Bone marrow (tissue), 2 donors: ENCODE measurements at regions not wholly inside any gene's neighbourhood (a gene's known extent, or its start where the extent isn't known, plus 50 kb on each side); places are given as distances from the start of the nearest gene placed in this dataset.

ENCODE experiments used
- DNase-seq, 2 donors: peaks; one replicate each; lab custom pipeline; 2025; lab: John Stamatoyannopoulos, UW

DNA sequence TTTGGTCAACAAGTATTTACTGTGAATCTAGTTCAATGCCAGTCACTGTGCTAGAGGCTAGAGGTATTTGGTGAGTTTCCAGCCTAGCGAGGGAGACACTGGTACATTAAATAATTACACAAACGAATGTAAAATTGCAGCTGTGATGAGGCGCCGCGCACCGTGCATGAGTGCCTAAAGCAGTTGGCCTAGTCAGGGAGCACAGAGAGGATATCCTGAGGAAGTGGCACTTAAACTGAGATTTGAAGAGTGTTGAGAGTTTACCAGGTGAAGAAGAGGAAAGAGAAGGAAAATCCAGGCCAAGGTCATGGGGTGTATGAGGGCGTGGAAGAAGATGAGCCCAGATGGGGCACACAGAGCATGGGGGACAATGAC lies 157.6 kb upstream of the NDUFV2 start:
- no peak for DNase-seq

DNA sequence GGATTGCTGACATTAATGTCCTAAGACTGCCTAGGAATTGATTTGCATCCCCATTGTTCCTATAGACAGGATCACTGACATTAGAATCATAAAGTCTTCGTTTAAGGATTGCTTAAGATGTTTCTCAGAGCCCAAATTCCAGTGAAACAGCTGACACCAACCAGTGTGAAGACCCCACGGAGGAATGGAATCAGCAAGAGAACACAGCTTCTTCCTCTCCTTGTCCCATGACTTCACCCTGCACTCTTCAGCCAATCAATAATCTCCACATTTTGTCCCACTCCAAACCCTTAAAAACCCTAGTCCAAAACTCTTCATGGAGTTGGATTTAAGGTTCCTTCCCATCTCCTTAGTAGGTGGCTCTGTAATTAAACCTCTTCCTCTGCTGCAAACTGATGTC lies 157.0 kb upstream of the NDUFV2 start:
- no peak for DNase-seq

DNA sequence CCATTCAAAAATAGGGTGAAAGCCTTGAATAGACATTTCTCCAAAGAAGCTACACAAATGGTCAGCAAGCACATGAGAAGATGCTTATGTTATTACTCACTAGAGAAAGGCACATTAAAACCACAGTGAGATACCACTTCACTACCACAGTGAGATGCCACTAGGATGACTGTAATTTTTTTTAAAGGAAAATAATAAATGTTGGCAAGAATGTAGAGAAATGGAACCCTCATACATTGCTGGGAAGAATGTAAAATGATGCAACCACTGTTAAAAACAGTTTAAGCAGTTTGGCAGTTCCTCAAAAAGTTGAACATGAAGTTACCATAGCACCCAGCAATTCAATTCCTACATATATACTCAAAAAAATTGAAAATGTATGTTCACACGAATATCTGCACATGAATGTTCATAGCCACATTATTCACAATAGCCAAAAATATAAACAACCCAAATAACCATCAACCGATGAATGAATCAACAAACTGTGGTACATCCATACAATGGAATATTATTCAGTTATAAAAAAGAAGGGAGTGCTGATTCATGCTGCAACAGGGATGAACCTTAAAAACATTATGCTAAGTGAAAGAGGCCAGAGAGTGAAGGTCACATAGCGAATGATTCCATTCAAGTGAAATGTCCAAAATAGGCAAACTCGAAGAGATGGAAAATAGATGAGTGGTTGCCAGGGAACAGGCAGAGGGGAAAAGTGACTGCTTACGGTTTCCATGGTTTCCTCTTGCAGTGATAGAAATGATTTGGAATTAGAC lies 156.2 kb upstream of the NDUFV2 start:
- no peak for DNase-seq

DNA sequence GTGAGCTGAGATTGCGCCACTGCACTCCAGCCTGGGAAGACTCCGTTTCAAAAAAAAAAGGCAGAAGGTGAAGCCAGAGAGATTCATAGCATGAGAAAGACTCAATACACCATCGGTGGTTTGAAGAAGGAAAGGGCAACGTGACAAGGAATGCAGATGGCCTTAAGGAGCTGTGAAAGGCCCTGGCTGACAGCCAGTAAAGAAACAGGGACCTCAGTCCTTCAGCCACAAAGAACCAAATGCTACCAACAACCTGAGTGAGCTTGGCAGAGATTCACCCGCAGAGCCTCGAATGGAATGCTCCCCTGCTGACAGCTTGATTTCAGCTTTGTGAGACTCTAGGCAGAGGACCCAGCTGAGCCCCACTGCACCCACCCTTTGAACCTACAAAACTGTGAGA lies 154.9 kb upstream of the NDUFV2 start:
- no peak for DNase-seq

DNA sequence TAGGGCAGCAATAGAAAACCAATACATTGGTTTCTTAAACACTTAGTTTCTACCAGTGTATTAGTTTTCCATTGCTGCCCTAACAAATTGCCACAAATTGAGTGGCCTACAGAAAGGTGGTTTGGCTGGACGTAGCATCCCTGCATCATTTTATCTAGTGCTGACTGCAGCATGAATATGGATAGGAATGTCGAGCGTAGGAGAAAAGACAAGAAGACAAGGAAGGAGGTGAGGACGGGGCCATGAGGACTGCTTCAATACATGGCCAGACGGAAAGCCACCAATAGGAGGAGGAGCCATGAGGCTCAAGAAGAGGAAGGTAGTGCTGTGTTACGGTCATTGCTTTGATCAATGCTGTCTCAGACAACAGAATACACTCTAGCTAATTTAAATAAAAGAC lies 154.5 kb upstream of the NDUFV2 start:
- no peak for DNase-seq

DNA sequence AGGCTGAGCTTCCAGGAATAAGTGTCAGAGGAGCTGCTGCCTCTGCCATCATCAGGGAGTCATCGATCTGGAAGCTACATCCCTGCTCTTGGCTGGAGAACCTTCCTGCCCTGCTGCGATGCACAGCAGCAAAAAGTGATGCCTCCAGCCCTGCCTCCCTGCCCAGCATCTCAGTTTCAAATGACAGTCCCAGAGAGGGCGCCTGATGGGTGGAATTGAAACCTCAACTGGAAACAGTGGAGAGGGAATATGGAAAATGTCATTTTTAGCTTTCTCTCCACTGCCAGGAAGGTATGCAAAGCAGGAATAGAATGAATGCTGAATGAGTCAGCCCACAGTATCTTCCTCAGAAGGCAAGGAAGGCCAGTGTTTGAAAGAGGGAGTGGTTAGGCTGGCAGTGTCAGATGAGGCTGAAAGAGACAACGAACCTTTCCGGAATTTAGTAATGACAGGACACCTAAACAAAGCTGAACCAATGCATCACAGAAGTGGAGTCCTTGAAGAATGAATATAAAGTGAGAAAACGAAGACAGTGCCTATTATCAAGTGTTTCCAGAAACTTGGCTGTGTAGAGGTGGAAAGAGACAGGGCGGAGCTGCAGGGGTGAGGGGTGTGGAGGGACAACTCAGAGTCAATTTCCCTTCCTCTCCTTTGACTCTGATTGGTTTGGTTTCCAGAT lies 153.9 kb upstream of the NDUFV2 start:
- DNase-seq = no peak

DNA sequence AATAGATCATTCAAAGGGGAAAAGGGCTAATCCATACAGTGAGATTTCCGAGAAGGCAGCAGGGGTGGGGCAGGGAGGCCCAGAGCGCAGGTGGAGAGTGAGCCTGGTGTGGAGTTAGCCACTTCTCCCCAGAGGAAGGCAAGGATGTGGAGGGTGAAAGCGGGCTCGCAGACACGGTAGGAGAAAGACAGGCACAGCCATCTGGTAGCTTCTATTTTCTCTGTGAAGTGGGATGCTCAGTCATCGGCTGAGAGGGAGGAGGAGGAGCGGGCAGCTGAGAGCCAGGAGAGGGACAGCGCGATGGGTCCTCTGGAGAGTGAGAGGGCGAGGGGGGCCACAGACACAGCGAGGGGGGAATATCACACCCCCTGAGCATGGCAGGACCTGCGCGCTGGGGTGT lies 153.3 kb upstream of the NDUFV2 start:
- DNase-seq = no peak

DNA sequence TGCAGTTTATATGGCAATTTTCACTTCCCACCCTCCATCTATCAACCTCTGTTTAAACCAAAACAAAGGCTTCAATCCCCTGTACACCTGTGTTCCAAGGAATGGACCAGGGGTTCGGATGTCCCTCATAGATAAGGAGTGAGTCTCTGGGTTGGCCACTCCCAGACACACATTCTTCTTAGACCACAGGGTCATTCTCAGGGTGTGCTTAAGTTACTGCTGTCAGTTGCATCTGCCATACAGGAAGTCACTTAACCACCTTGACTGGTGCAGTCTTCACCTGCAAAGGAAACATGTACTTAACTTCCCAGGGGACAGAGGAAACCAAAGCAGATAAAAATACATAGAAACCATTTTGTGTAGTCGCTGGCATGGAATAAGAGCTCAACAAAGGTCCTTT lies 151.0 kb upstream of the NDUFV2 start:
- no peak for DNase-seq

DNA sequence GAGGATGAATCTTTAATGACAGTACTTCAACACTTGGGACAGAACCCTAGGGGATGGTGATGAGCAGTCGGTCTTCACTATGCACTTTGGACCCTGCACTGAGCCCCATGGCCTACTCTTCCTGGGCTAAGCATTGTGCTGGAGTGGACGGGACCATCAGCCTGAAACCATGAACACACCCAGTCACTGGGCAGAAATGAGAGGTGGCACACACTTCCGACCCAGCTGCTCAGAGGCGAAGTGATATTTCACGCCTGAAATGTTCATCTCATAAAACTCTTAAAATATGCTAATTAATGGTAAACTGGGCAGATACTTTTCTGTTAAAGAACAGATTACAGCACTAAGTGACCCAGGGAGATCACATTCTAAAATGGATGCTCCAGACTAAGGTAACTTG lies 150.3 kb upstream of the NDUFV2 start:
- DNase-seq = no peak

DNA sequence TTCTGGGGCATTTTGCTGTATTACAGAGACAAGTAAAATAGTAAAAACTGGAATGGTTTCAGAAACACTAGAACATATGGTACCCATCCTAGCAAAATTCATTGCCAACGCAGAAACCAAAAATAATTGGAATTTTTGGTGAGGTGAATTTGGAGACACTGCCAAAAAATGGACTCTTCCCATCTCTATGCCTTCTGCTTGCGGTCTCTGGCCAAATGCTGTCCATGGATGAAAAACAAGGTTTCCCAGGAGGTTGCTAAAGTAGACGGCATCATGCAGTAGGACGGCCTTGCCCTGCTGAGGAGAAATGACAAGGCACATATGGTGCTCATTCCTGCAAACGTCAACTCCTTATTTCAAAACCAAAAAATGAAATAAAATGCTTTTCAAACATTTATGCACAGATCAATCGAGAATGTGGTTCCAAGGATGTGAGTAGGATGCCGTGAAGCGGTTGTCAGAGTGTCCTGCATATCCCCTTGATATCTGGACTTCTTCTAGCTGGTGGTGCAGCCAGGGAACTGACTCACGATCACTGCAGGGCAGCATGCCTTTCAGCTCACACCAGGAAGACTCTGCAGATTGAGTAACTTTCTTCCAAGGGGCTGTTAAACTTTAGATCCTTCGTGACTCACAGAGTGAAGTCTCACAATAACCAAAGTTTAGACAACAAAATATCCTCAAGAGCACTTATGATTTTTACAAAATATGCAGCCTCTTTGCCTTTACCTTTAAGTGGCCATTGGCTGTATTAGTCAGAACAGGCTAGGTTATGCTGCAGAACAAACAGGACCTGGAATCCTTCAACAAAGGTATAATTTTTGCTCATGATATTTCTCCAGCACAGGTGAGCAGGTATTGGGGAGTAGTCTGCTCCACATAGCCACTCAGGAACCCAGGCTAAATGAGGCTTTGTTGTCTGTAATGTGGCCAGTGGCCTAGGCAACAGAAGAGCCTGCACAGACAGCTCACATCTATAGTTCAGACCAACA lies 149.4 kb upstream of the NDUFV2 start:
- DNase-seq = no peak

DNA sequence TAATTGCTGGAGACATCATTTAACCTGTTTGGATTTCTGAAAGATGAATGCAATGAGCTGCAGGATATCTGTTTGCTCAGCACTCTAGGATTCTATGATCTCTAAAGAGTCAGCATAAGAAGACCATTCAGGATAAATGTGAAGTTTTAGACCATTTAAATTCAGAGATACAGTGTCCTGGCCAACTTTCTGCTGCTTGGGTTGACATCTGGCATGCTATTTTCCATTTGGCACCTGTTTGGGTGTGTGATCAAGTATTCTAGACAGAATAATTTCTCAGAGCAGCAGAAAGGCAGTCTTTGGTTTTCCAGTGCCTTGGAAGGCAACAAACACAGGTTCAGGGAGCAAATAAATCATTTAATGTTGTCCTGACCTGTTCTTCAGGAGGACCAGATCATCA lies 144.8 kb upstream of the NDUFV2 start:
- no peak for DNase-seq

DNA sequence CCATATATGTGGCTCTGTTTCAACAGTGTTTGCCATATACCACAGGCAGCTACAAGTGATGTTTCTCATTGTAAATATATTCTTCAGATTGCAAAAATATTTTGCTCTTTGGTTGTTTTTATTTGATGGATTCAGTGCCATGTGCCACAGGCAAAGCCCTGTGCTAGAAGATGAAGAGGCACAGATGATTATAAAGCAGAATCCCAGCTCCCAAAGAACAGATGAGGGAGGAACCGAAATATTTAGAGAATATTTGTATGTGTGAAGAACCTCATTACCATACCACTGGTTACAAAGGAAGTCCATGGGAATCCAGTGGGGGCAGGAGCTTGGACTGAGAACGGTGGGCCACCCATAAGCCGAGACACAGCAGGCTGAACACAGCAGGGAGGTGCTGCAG lies 143.8 kb upstream of the NDUFV2 start:
- no peak for DNase-seq

DNA sequence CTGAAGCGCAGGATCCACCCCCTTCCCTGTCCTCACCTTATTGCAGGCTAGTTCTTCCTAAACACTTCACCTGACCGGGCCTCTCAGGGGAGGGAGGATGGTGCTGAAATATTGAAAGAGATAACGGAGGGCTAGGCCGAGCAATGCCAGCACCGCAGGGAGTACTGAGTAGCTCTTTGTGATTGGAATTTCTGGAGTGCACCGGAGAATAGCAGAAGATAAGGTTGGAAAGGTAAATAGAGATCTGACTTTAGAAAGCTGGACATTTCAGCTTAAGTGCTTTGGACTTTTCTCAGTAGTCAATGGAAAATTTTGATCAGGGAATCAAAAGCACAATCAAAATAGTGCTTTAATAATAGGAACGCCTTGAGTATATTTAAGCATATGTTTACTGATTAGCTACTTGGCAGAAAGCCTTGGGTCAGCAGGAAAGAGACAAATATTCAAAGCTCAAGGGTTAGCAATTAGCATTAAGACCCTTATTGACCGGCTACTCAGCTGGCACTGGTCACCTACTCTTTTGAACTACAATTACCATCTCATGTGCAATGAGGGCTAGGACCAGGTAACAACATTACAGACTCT lies 142.9 kb upstream of the NDUFV2 start:
- DNase-seq = no peak

DNA sequence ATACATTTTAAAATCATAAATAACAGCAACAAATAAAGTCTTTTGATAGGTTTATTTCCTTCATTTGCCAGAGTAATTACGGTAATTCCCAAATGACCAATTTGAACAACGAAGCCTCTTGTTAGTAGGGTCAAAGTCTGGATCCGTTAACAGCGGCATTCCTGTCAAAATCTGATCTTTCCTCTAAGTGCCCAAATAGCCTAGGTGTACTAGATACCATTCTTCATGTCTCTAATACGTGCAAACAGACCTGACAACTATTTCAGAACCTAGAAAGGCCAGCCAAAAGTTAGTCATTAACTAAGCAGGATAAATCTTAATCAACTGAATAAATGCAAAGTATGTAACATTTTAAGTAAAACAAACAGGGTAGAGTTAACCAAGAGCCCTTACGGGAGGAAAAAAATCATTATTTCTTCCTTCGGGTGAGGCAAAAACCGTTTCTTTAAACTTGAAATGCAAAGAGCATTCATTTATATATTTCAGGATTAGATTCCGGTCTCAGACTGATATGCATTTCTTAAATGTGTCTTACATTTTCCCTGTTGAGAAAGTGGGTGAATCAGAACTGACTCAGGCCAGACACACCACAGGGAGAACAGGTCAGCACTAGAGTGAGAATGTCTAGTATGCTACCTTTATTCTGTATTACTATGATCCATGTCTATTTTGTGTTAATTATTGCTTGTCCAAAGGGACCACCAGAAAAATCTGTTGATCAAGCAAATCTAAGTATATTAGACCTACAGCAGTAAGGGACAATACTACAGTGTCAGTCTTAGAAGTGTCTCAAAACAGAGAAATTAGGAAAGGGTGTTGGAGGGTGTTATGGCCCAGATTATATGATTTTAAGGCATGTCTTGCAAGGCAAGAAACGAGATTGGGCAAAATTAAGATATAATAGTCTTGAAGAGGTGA lies 141.5 kb upstream of the NDUFV2 start:
- no peak for DNase-seq

DNA sequence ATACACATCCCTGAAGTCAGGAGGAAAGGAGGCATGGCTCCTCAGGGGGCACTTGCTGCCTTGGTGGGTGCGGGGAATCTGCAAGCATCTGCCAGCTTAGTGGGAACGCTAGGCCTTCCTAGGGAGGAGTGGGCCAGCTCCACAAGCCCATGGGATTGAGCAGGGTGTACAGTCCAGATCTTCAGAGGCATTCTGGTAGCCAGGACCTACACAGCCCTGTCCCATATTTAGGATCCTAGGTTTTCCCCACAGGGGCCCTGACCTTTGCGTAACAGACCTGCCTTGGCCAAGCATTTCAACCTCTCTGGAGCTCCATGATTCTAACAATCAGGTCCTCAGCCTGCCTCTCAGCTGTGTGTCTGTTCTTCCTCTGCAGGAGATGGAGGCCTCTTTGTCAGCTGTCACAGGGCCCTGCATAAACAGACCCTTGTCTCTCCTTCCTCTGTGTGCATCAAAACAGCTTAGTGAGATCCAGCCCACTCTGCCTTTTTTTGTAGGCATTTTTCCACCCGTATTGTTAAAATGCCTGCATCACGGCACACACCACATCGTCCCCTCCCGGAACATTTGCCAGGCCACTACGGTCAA lies 140.2 kb upstream of the NDUFV2 start:
- no peak for DNase-seq

DNA sequence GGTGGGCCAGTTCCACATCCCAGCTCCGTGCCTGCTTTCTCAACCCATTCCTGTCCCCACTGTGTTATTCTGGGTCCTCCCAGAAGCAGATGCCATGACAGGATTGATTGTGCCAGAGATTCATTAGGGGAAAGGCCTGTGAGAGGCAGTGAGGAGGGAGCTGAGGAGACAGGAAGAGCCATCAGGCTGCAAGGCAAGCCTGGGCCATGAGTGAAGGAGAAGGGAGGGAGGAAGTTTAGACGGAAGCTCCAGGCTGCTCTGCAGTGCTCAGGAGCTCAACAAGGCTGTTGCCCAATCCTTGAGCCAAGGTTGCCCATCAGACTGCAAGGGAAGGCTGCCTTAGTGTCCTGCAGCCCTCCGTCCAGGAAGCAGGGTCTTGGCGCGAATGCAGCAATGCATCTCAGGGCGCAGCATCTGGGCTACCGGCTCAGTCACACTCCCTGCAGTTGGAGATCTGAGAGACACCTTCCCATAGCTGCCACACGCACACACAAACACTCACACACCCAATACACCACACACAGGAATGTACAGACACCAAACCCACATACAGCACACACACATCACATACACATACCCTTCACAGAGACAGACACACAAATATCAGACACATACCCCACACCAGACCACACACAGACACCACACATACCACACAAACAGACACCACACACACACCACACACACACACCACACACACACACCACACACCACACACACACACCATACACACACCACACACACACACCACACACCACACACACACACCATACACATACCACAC lies 139.5 kb upstream of the NDUFV2 start:
- DNase-seq = no peak

DNA sequence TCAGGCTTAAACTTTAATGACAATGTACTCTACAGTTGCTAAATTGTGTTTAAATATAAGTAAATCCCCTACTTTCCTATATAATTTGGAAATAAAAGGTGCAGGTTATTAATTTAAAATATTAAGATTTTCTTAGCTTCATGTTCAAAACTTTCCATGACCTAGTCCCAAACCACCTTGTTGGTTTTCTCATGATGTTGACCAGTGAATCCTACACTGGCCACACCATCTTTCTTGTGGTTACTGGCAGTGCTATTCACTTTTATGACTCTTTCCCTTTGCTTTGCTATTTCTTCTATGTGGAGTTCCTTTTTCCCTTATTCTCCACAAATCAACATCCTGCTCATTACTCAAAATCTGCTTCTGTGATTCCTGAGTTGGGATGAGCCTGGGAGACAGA lies 138.6 kb upstream of the NDUFV2 start:
- no peak for DNase-seq

DNA sequence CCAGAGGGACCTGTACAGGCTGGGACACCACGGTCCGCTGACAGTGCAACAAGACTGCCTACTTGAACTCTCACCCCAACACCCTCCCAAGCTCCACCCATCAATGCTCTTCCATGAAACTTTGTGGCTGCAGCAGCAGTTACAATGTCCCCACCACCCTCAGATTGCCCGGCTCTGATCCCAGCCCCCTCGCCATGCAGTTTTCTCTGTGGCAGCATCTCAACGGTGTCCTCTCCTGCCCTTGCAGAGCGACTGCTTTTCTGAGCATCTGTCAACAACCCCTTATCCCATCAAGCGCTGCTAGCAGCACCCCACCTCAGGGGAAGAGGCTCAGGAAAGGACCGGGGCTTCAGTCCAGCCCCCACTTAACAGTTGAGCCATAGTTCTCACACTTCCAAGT lies 137.1 kb upstream of the NDUFV2 start:
- no peak for DNase-seq

DNA sequence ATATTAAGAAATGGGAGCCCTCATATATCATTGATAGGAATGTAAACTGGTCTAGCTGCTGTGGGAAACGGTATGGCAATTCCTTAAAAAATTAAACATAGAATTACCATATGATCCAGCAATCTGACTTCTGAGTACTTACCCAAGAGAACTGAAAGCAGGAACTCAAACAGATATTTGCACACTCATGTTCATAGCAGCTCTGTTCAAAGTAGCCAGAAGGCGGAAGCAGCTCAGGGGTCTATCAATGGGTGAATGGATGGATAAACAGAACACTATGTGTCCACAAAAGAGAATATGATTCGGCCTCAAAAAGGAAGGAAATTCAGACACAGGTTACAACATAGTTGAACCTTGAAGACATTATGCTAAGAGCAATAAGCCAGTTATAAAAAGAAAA lies 135.7 kb upstream of the NDUFV2 start:
- DNase-seq = no peak

DNA sequence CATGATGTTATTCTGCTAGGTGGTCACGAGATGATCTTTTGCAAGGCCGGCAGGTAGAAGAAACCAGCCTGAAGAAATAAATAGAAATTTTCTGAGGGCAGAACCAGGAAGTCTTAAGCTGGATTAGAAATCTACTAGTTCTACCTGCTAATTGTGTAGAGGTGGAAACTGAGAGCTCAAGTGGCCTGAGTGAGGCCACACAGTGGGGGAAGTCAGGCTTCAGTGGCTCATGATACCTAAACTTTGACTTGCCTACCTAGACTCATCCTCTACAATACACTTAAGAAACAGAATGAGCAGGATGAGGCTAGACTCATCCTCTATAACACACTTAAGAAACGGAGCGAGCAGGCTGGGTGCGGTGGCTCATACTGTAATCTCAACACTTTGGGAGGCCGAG lies 134.9 kb upstream of the NDUFV2 start:
- no peak for DNase-seq
